Effector CD8-positive, alpha-beta T cell (primary cell): ENCODE measurements at regions not wholly inside any gene's neighbourhood (a gene's known extent, or its start where the extent isn't known, plus 50 kb on each side); places are given as distances from the start of the nearest gene placed in this dataset.
"Not testable (repeated sequence)": the region's sequence is repeated elsewhere in the genome, so short reads cannot be mapped to it uniquely, and the experiment has no call there.

Experiments
- DNase-seq: peaks from one replicate; lab custom pipeline; 2025; lab: John Stamatoyannopoulos, UW

DNA sequence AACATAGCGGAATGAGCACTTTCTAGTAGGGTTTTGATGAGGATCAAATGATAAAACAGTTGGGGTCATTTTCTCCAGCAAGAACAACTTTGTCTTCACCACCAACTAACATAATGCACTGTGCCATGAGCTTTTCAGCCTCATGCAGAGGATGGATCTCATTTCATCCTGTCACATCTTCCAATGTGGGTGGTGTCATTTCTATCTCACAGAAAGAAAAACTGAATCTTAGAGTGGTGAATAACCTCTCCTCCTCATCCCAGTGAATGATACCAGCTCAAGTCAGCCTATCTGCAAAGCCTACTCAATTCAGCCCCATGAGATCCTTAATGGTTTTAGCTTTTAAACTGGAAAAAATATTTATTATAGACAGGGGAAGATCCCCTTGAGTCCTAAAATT is 1147.2 kb downstream of the VRK1 start:
- no peak for DNase-seq

DNA sequence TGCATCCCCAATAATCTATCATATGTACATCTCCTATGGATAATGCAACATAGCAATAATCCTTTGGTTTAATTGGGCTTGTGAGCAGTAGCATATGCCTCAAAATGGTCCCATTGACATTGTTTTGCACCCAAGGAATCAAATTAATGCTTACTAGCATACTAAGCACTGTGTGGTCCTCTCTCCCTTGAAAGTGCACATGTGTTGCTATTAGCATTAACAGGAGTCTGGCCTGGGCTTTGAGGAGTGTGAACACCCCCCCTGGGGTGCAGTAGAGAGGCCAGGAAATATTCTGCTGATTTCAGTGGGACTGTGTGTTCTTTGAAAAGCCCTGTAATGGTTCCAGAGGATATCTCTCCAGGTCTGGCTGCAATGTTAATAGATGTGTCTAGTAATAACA is 1148.4 kb downstream of the VRK1 start:
- DNase-seq = no peak

DNA sequence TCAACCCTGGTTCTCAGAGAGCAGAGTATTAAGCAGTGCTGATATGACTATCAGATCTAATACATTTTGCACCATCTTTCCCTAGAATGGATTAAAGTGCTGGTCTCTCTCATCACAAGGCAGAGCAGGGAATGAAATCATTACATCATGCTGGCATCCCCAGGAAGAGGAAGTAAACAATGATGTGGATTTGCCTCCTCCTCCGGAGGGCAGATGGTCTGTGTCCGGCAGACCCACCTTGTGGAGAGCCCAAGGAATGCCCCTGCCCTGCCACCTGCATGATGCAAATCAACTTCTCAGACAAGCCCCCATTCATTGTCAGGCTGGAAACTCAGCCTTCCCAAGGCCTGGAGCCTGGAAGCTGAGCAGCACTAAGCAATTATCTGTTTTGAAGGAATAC is 1149.1 kb downstream of the VRK1 start:
- no peak for DNase-seq

DNA sequence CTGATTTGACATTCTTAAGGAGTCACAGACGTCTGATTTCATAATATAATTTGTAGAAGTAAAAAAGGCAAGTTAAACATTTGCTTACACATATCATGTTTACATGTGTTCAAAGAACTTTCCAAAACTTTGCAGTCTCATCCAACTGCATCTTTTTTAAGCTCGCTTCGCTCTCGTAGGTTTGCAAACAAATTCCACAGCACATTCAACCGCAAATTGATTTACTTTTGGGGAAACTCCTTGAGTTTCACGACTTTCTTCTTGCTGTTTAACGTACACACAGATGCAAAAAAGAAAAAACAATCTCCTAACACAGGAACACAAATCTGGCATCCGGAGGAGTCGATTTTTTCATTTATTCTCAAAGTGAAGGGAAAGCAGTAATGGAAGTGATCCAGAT is 1149.5 kb downstream of the VRK1 start:
- no peak for DNase-seq

DNA sequence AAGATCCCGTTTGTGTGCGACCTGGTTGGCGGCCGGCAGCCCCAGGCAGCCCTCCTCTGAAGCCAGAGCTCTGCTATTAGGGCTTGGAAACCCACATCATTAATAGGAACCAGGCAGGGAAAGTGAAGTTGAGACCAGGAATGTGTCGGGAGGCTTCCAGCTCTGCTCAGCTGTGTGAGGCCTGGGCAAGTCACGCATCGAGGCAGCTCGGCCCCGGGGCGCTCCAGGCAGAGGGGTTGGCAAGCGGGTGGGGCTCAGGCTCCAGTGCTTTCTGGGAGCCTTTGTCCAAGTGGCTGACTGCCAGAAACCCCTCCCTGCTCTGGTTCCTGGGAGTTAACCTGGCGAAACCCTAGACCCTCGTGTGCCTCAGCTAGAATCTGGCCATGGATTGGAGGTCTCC is 1151.7 kb downstream of the VRK1 start:
- DNase-seq = no peak

DNA sequence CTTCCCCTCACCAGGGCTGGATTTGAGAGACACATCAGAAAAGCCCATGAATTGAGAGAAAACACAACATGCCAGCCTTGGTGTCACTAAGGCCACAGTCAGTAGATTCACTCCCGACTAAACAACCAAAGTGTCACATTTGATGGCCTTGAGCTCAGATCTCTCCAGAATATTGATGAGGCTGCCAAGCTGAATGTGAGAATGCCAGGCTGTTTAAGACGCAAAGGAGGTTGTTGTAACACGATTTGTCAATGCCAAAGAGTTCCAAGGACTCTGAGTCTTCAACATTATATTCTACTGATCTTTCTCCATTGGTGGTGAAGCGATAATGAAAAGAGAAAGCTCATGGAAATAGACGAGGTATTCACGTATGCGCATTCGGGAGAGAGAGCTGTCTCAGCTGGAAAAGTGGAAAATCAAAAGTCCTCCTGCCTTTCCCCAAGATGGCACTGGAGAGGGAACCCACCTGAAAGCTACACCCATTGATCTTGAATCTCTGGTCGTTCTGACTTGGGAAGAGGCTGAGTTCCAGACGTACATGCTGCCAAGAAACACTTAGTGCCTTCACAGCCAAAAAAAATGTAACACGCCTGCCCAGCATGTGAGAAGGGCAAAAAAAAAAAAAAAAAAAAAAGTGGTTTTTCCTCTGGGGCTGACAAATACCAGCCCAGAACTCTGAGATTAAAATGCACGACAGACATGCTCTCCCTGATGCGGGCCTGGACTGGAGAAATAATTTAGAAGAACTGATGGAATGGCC is 1159.6 kb downstream of the VRK1 start:
- DNase-seq = no peak

DNA sequence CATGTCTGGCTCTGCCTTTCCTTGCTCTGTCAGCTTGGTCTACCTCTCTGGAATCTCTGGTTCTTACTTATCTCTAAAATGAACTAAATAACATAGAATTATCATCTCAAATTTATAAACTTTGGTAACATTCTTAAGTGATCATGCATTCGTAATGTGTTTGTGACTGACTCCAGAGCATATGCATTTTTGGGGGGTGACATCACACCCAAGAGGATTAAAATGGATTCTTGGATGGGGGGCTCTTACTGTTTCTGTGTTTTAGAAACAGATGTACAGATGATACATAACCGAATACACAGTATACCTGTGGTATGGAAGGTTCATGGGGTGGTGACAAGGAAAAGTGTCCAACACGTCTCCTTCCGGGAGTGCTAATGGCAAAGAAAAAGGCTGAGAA is 1162.1 kb downstream of the VRK1 start:
- no peak for DNase-seq

DNA sequence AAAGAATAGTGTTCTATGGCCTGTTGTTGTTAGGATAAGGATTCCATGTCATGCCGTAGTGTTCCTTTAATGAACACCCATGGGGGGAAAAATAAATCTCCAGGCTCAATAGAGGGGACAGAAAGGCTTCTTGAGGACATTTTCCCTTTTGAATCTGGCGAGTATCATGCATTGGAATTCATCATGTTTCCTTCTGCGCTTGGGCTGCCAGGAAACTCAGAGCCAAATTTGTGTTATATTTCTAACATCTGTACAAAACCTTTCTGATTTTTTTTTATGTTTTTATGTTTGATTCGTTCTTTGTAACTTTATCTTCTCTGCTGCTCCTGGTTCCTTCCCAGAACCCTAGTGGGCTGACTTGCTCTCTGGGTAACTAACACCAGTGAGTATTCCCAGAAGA is 1163.3 kb downstream of the VRK1 start:
- no peak for DNase-seq

DNA sequence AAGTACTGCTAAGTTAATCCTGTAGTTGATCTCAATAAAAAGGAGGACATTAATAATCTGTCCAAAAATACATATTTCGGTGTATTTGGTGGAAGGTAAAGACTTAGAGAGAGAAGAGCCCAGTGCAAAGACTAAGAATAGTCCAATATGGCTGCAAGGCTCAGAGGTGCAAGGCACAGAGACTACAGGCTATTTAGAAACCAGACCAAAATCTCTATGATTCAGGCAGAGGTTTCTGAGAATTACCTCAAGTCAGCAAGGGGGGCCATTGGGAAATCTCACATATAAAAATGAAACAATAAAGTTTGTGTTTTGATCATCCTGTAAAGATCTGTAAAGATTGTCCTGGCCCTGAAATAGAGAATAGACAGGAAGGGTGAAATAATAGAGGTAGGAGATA is 1173.0 kb downstream of the VRK1 start:
- DNase-seq = no peak

DNA sequence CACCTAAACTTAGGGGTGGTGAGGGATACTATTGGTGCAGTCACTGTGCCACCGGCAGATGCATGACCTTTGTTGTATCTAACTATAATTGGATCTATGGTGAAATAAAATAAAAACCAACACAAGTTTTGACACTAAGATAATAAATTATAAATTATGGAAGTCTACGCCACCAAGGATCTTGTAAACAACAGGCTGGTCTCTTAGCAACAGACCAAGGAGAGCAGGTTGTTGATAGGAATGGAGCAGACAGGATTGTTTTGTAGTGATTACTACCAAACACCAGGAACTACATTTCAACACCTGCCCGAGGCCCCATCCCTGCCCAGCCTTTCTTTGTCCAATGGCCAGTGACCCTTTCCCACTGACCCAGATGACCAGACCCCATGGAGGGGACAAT is 1178.0 kb downstream of the VRK1 start:
- DNase-seq = no peak

DNA sequence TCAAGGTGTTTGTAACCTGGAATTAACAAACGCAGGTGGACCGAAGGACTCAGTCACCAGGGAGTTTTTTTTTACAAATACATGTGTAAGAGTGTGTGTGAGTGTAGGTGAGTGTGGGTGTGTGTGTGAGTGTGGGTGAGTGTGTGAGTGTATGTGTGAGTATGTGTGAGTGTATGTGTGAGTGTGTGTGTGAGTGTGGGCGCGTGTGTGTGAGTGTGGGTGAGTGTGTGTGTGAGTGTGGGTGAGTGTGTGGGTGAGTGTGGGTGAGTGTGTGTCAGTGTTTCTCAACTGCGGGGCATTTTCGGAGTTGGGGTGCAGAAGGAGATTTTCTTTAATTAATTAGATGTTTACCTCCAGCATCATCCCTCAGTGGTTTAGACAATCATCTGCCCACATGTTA is 1178.8 kb downstream of the VRK1 start:
- no peak for DNase-seq

DNA sequence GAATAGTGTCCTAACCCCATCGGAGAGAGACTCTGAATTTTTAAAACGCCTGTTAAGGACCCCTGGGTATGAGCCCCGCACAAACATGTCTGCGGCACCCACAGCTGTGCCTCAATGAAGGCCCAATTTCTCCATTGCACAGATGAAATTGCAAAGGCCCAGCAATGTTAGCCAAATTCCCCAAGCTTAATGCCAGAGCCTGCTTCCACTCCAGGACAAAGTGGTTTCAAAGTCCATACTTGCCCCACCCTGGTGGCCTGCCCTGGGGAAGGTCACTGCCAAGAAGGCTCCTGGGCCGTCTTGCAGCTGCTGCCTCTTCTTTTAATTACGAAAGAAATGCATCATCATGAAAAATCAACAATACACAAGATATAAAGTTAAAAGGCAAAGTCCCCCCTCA is 1179.7 kb downstream of the VRK1 start:
- no peak for DNase-seq

DNA sequence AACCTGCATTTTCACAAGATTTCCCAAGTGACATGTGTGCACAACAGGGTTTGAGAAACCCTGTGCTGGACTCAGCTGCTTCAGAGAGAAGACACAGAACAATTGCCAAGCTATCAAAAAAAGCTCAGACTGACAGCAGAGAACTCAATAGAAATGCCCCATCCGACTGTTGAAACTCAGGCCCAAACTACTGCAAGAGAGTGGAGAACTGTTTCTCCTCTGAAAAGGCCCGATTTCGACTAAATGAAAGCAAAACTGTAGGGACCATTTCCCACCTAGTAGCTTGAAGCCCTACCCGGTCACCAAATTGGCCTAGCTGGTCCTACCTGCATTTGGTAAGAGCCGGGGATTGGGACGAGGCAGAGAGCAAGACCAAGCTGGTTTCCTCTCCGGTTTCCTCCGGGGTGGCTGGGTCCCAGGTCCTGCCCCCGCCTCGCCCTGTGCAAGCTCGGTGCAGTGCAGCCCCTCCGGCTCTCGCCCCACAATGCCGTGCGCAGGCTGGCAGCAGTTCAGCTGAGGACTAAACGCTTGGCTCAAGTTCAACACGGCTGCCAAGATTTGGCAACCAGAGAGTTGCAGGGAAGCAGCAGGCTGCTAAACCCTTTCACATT is 1180.6 kb downstream of the VRK1 start:
- DNase-seq = peak; percentile 56

DNA sequence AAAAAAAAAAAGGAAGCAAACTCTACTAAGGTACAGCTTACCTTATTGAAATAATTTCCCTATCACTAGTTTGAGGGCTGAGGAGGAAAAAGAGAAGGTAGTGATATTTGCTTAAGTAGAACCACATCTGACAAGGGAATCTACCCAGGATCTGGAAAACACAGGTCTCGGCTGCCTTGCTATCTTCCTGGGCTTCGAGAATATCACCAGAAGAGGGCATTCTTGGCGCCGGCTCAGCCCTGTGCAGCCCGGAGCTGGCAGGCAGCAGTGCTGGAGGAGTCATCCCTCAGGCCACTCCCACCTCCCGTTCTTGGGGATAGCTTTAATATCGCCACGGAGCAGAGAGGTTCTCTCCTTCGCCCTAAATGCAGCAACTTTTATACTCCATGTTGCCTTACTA is 1181.2 kb downstream of the VRK1 start:
- DNase-seq = peak; percentile 62

DNA sequence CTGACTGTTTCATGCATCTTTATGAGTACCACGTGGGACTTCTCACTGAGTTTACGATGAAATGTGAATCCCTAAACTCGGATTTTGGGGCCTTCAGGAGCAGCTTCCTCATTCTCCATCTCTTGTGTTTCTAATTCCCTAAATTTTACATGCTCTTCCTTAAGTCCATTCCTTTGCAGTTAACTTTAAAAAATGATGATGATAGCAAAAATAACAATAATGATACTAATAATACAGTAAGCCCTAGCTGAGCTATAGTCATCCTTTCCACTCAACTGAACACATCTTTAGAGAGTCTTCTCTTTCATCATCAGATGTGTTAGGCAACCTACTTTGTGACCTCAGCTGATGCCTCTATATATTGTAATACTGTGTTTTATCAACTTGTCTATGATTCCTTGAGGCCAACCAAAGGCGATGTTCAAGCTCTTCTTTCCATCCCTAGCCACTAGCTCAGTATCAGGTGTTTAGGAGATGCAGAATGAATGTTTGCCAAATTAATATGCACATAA is 1196.4 kb downstream of the VRK1 start:
- no peak for DNase-seq

DNA sequence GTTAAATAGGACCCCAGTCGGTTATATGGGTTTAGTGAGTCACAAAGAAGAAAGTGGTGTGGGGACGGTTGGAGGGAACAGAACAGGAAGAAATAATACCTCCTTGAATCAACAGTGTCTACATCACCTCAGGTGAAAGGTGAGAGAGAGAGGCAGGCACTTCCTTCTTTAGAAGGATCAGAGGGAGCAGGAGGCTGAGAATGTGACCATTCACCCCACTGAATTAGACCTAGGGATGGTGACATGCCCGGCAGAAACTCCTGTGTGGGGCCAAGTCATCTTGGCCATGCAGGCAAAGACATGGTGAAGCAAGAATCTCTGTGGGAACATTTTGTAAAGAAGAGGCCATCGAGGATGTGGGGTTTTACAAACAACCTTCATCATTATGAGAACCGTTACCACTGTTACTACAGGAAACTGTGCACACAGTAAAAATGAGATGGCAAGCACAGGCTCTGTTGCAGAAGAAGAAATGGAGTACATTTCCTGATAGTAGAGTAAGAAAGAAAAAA is 1196.9 kb downstream of the VRK1 start:
- DNase-seq = no peak

DNA sequence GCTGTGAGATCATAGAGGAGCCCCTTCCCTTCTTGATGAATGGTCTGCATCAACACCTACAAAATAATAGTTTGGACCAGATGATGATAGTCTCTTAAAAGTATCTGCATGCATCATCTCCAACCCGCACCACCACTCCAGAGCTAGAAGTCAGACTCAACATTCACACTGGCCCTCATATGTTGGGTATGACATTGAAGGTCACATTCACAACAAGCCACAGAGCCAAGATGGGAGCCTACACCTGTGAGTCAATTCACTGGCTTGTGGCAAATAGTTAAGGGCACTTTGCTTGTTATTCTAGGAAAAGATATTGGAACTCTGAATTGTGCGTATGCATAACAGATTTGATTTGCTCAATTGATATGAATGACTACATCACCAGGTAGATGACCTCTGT is 1197.9 kb downstream of the VRK1 start:
- DNase-seq = no peak

DNA sequence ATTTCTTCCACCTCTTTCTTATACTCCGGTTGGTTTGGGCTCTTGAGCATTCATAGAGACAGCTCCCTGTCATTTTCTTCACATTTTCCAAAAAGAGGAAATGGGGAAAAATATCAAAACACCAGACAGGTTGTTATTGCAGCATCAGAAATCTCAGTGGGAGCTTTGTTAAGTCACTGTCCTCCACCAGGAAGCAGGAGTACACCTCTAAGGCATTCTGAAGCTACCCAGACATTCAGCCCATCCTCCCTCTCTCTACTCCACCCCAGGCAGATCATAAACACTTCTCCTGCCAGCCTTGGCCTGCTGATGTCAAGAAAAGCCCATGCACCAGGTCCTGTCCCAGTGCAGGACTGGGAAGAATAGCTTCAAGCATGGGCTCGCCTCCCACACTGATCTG is 1198.3 kb downstream of the VRK1 start:
- no peak for DNase-seq

DNA sequence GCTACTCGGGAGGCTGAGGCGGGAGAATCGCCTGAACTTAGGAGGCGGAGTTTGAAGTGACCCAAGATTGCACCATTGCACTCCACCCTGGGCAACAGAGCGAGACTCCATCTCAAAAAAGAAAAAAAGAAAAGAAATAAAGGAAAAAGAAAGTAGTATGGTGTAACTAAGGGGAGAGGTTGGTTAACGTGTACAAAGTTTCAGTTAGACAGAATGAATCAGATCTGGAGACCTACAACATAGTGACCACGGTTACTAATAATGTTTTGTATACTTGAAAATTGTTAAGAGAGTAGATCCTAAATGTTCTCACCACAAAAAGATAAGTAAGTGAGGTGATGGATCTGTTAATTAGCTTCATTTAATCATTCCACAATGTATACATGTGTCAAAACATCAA is 1208.8 kb downstream of the VRK1 start:
- DNase-seq = no peak

DNA sequence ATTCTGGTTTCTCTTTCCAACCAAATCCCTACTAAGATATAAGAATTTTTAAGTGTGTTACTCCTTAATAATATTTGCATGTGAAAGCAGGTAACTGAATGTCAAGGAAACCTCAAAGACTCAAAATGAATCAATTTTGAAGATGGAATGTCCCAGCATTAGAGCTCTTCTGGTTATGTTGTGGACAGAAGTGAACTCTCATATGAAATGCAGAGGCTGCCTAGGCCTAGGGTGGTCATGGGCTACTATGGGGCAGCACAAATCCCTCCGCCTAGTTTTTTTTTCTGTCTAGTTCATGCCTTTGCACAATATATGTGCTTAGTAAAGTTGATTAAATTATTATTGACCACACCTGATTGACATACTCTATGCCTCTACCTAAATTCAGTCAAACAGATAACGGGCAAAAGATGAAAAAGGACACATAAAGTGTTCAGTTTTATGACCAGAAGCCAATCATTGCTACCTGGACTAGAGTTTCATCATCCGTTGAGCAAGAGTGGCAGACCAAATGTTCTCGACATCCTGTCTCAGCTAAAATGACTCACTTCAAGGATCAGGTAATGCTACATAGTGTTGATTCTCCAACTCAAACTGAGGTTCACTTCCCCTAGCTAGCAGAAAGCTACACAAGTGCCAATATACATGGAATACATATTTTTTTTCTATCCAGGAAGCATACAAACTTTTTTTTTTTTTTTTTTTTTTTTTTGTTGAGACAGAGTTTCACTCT is 1211.4 kb downstream of the VRK1 start:
- DNase-seq = no peak

DNA sequence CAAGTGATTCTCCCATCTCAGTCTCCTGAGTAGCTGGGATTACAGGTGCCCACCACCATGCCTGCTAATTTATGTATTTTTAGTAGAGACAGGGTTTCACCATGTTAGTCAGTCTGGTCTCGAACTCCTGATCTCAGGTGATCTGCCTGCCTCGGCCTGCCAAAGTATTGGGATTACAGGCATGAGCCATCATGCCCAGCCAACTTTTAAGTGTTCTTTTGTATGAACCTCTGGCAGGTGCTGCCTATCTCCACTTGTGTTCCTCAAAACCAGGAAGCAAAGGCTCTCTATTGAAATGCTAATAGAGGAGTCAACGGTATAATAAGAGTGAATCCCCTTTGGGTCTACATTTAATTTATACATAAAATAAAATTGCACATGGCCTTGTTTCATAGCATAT is 1212.0 kb downstream of the VRK1 start:
- DNase-seq = not testable (repeated sequence)

DNA sequence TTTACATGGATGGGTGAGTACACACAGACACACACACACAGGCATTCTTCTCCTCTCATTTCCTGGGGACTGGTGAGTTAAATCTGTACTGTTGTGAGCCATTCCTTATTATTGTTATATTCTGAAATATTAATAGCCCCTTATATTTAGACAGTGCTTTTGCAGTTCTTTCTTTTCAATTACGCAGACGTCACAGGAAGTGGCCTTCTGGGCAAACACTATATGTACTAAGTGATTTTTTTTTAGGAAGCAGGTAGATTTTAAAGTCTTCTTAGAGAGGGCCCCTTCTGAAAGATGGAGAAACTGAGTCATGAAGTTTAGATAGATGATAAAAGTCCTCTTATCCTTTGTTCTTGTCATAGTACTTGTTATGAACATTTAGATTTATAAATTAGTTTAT is 1213.6 kb downstream of the VRK1 start:
- no peak for DNase-seq
